Spleen (tissue), 11 donors: ENCODE measurements at regions not wholly inside any gene's neighbourhood (a gene's known extent, or its start where the extent isn't known, plus 50 kb on each side); places are given as distances from the start of the nearest gene placed in this dataset.

Experiments used
- DNase-seq: peaks from one replicate; pipeline ENCODE4 v3.0.0-alpha.2; 2020
- H3K27ac ChIP-seq, 8 donors: fragments of 200-600 bp; sonication (generic) in 7 of 8; 1 replicate in 4 of 8; 2 replicates in 4 of 8; pipeline versions ENCODE4 v1.5.0 to v1.8.0; 2016 to 2021; ENCODE audit warnings: inconsistent platforms in 4 of 8, mild to moderate bottlenecking in 4 of 8, moderate library complexity in 1 of 8
- H3K27me3 ChIP-seq, 7 donors: fragments of 200-600 bp; sonication (generic) in 6 of 7; replicated peaks in 1 of 7; 1 replicate in 4 of 7; 2 replicates in 3 of 7; pipeline versions ENCODE4 v1.5.0 to v1.8.0; 2016 to 2021; ENCODE audit warnings: inconsistent platforms in 3 of 7, mild to moderate bottlenecking in 1 of 7
- H3K36me3 ChIP-seq, 6 donors: fragments of 200-600 bp; sonication (generic) in 5 of 6; 1 replicate in 4 of 6; 2 replicates in 2 of 6; pipeline versions ENCODE4 v1.5.0 to v1.8.0; 2016 to 2021; ENCODE audit warnings: inconsistent platforms in 2 of 6
- H3K4me1 ChIP-seq, 6 donors: fragments of 200-600 bp; sonication (generic) in 5 of 6; 1 replicate in 3 of 6; 2 replicates in 3 of 6; pipeline versions ENCODE4 v1.5.0 to v1.8.0; 2016 to 2021; ENCODE audit warnings: inconsistent platforms in 3 of 6
- H3K4me3 ChIP-seq, 8 donors: fragments of 200-600 bp; sonication (generic) in 7 of 8; 1 replicate in 4 of 8; 2 replicates in 4 of 8; pipeline versions ENCODE4 v1.5.0 to v1.8.0; 2016 to 2021; ENCODE audit warnings: inconsistent platforms in 4 of 8, mild to moderate bottlenecking in 4 of 8, moderate library complexity in 2 of 8
- H3K9me3 ChIP-seq, 8 donors: fragments of 200-600 bp; sonication (generic) in 7 of 8; 1 replicate in 4 of 8; 2 replicates in 4 of 8; pipeline versions ENCODE4 v1.5.0 to v1.8.0; 2016 to 2021; ENCODE audit warnings: inconsistent platforms in 4 of 8
- POLR2A ChIP-seq, 3 donors: fragments of 450-650 bp; IDR thresholded peaks; one replicate each; pipeline ENCODE4 v1.5.1; 2017; ENCODE audit warnings: antibody characterized with exemption in 3 of 3, mild to moderate bottlenecking in 1 of 3
- POLR2AphosphoS5 ChIP-seq, 3 donors: sonication (generic); formaldehyde crosslinking; IDR thresholded peaks; one replicate each; pipeline ENCODE4 v1.5.1; 2017; ENCODE audit warnings: antibody characterized with exemption in 3 of 3
- WGBS, 5 donors: extraction: QIAGEN DNeasy Blood & Tissue Kit in 3 of 5; methylation state at CpG; one replicate each; pipeline versions ENCODE4 v1.1.5 to v1.1.7; 2013 to 2018; 5-methylcytosine and 5-hydroxymethylcytosine counted together
- intact Hi-C: fragments of 100-400 bp; cut with DNase I; formaldehyde crosslinking; loops from one replicate; pipeline ENCODE4 v1.15.0; 2023; ENCODE audit warnings: low total_unique reads
- TF ChIP-seq, protein P1 (sequence below), 11 experiments: fragments of 200-600 bp in 7 of 11; fragments of 450-650 bp in 4 of 11; sonication (generic) in 4 of 11; IDR thresholded peaks in 8 of 11; conservative IDR thresholded peaks in 3 of 11; 1 replicate in 7 of 11; 2 replicates in 4 of 11; pipeline versions ENCODE4 v1.4.0 to v1.8.0; 2016 to 2021; ENCODE audit warnings: antibody characterized with exemption in 11 of 11, inconsistent platforms in 4 of 11, mild to moderate bottlenecking in 1 of 11
- donor health status: healthy with polysubstance abuse.
- donor health status: DM: no; HTN: no; CAD: no; lungs with moderate emphysema.
- donor health status: DM: no; HTN: no; CAD: no.
- donor health status: Bipolar disorder and iron deficiency.
- donor health status: healthy.
- donor health status: DM: no; HTN: no; CAD: no.
- donor health status: DM: yes; HTN: yes; CAD: no.

DNA sequence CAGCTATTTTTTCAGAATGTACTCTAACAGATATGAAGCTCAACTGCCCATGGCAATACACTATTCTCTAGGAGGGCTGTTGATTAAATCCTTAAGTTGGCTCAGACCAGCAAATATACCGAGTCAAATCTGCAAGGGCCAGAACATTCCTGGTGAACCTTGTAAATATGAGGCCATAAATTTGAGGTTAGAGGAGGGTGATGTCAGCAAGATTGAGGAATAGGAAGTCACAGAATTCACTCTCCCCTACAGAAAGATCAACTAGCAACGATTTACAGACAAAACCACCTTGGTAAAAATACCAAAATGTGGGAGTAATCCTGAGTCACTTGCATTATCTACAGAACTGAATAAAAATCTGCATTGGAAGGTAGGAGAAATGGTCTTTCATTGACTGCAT lies 399.3 kb downstream of the GPM6A start:
- TF ChIP-seq POLR2AphosphoS5 (IDR thresholded peaks at IDR 0.05) (no peak), POLR2A (IDR thresholded peaks at IDR 0.05) (no peak)
- TF ChIP-seq, protein P1, sequence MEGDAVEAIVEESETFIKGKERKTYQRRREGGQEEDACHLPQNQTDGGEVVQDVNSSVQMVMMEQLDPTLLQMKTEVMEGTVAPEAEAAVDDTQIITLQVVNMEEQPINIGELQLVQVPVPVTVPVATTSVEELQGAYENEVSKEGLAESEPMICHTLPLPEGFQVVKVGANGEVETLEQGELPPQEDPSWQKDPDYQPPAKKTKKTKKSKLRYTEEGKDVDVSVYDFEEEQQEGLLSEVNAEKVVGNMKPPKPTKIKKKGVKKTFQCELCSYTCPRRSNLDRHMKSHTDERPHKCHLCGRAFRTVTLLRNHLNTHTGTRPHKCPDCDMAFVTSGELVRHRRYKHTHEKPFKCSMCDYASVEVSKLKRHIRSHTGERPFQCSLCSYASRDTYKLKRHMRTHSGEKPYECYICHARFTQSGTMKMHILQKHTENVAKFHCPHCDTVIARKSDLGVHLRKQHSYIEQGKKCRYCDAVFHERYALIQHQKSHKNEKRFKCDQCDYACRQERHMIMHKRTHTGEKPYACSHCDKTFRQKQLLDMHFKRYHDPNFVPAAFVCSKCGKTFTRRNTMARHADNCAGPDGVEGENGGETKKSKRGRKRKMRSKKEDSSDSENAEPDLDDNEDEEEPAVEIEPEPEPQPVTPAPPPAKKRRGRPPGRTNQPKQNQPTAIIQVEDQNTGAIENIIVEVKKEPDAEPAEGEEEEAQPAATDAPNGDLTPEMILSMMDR (IDR thresholded peaks at IDR 0.05 in 8 of 11, conservative IDR thresholded peaks at IDR 0.05 in 3 of 11), result no peak
- WGBS, 5 donors, result 14 to 29% (median 23%) methylated on average over 2 of the region's 2 CpGs
- no peak overlapping the region for H3K4me3 ChIP-seq
- intact Hi-C loops, result no loop called here
- no peaks in the 10 kb centered on the region for H3K36me3 ChIP-seq
- no peak for DNase-seq
- H3K4me1 ChIP-seq, result no peaks in the 10 kb centered on the region
- H3K27ac ChIP-seq, result no peak overlapping the region
- peaks cover 2 to 50% (median 40%) of the 10 kb centered on the region in 8 donors for H3K9me3 ChIP-seq
- no peaks in the 10 kb centered on the region for H3K27me3 ChIP-seq

DNA sequence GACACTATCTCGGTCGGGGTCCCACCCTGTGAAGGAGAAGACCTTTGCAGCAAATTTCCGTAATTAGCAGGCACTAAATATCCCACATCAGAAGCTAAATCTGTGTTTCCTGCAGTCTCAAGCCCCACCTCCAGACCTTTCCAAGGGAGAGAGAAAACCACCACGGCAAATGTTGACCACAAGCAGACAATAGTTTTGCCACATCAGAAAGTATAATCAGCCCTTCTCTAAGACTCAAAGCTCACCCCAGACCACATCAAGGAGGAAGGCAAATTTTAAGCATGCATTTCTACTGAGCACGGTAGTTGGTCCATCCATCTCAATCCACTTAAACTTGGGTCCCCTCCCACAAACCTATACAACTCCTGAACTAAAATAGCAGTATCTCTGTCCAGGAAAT lies 398.5 kb downstream of the GPM6A start:
- H3K9me3 ChIP-seq, result peaks cover 2 to 55% (median 40%) of the 10 kb centered on the region in 8 donors
- no peaks in the 10 kb centered on the region for H3K36me3 ChIP-seq
- DNase-seq, result no peak
- H3K4me3 ChIP-seq, result no peak overlapping the region
- TF ChIP-seq, protein P1 (IDR thresholded peaks at IDR 0.05 in 8 of 11, conservative IDR thresholded peaks at IDR 0.05 in 3 of 11), result no peak
- TF ChIP-seq POLR2AphosphoS5 (IDR thresholded peaks at IDR 0.05), result no peak
- 23 to 57% (median 44%) methylated on average over 5 of the region's 5 CpGs for WGBS, 5 donors
- H3K4me1 ChIP-seq, result no peaks in the 10 kb centered on the region
- H3K27ac ChIP-seq, result no peak overlapping the region
- no peaks in the 10 kb centered on the region for H3K27me3 ChIP-seq
- intact Hi-C loops, result no loop called here

GRCh38 chr4:175414602-175415001 lies 397.5 kb downstream of the GPM6A start:
- DNase-seq, result no peak
- TF ChIP-seq POLR2AphosphoS5 (IDR thresholded peaks at IDR 0.05) (no peak), POLR2A (IDR thresholded peaks at IDR 0.05) (no peak)
- TF ChIP-seq, protein P1 (IDR thresholded peaks at IDR 0.05 in 8 of 11, conservative IDR thresholded peaks at IDR 0.05 in 3 of 11), result no peak
- H3K27me3 ChIP-seq, result no peaks in the 10 kb centered on the region
- 68 to 84% (median 81%) methylated on average over 2 of the region's 2 CpGs for WGBS, 5 donors
- peaks cover 2 to 55% (median 40%) of the 10 kb centered on the region in 8 donors for H3K9me3 ChIP-seq
- H3K36me3 ChIP-seq, result no peaks in the 10 kb centered on the region
- no peak overlapping the region for H3K27ac ChIP-seq
- intact Hi-C loops, result no loop called here
- no peaks in the 10 kb centered on the region for H3K4me1 ChIP-seq
- no peak overlapping the region for H3K4me3 ChIP-seq

- Histone ChIP-seq H3K4me3 (no peak overlapping the region), H3K9me3 (peaks cover 2 to 47% (median 35%) of the 10 kb centered on the region in 8 donors), H3K27ac (no peak overlapping the region), H3K36me3 (no peaks in the 10 kb centered on the region), H3K4me1 (no peaks in the 10 kb centered on the region), H3K27me3 (no peaks in the 10 kb centered on the region)
- intact Hi-C loops, result no loop called here
- DNase-seq, result no peak
- TF ChIP-seq, protein P1 (IDR thresholded peaks at IDR 0.05 in 8 of 11, conservative IDR thresholded peaks at IDR 0.05 in 3 of 11), result no peak
- 80 to 91% (median 88%) methylated on average over 3 of the region's 3 CpGs for WGBS, 5 donors
Measured at GRCh38 chr4:175418516-175418915, 393.5 kb downstream of the GPM6A start.
